NCI-H2171 treated with DMSO at 0.1 percent for 48 hours (cell line): ENCODE measurements at regions not wholly inside any gene's neighbourhood (a gene's known extent, or its start where the extent isn't known, plus 50 kb on each side); places are given as distances from the start of the nearest gene placed in this dataset.
"Not testable (repeated sequence)": the region's sequence is repeated elsewhere in the genome, so short reads cannot be mapped to it uniquely, and the experiment has no call there.

Experiments used
- DNase-seq: peaks from one replicate; lab custom pipeline; 2025; lab: John Stamatoyannopoulos, UW

- not testable (repeated sequence) for DNase-seq
Observed at GRCh38 chr6:26720663-26721218, 61.2 kb upstream of the ZNF322 start.

- DNase-seq, result not testable (repeated sequence)
Observed at GRCh38 chr6:26730019-26730766, 70.6 kb upstream of the ZNF322 start.

- not testable (repeated sequence) for DNase-seq
Observed at GRCh38 chr6:26734776-26735472, 75.4 kb upstream of the ZNF322 start.

- DNase-seq, result no peak
Observed at GRCh38 chr6:26739811-26740210, 80.3 kb upstream of the ZNF322 start.

- no peak for DNase-seq
Observed at GRCh38 chr6:26743157-26743821, 83.7 kb upstream of the ZNF322 start.

- no peak for DNase-seq
Observed at GRCh38 chr6:26743941-26744699, 84.6 kb upstream of the ZNF322 start.

GRCh38 chr6:26744837-26745282, 85.3 kb upstream of the ZNF322 start:
- DNase-seq, result not testable (repeated sequence)

- not testable (repeated sequence) for DNase-seq
Observed at GRCh38 chr6:26745964-26746363, 86.4 kb upstream of the ZNF322 start.

GRCh38 chr6:26749126-26749758, 89.7 kb upstream of the ZNF322 start:
- DNase-seq, result not testable (repeated sequence)

- not testable (repeated sequence) for DNase-seq
Observed at GRCh38 chr6:26749759-26750126, 90.2 kb upstream of the ZNF322 start.

- no peak for DNase-seq
Observed at GRCh38 chr6:26754212-26754611, 94.7 kb upstream of the ZNF322 start.

- DNase-seq, result not testable (repeated sequence)
Observed at GRCh38 chr6:26754801-26755200, 95.3 kb upstream of the ZNF322 start.

- DNase-seq, result not testable (repeated sequence)
Observed at GRCh38 chr6:26756067-26756805, 96.7 kb upstream of the ZNF322 start.

GRCh38 chr6:26766203-26766902, 106.8 kb upstream of the ZNF322 start:
- DNase-seq, result not testable (repeated sequence)

GRCh38 chr6:26770941-26771666, 111.6 kb upstream of the ZNF322 start:
- DNase-seq, result not testable (repeated sequence)

- DNase-seq, result not testable (repeated sequence)
Observed at GRCh38 chr6:26773414-26773813, 113.9 kb upstream of the ZNF322 start.

GRCh38 chr6:26780563-26780962, 121.0 kb upstream of the ZNF322 start:
- not testable (repeated sequence) for DNase-seq

- DNase-seq, result not testable (repeated sequence)
Observed at GRCh38 chr6:26795474-26796307, 136.1 kb upstream of the ZNF322 start.
